GM23338 (cell line): ENCODE measurements at regions not wholly inside any gene's neighbourhood (a gene's known extent, or its start where the extent isn't known, plus 50 kb on each side); places are given as distances from the start of the nearest gene placed in this dataset.

Experiments
- ATAC-seq: fragments of 200-7000 bp; cut with Tn5 transposase; 3 replicates; pipeline ENCODE4 v1.9.1; 2020
- DNase-seq: peaks from one replicate; pipeline ENCODE4 v3.0.0-alpha.2; 2015; ENCODE audit warnings: low spot score
- H2AFZ ChIP-seq: fragments of 200-600 bp; sonication (generic); 2 replicates; pipeline ENCODE4 v1.8.0; 2016; ENCODE audit warnings: antibody characterized with exemption, mild to moderate bottlenecking, moderate library complexity
- H3F3A ChIP-seq: fragments of 200-600 bp; sonication (generic); replicated peaks from 2 replicates; pipeline ENCODE4 v1.8.0; 2017; ENCODE audit warnings: antibody characterized with exemption, mixed run types, low read depth
- H3K27ac ChIP-seq: fragments of 200-600 bp; sonication (generic); 2 replicates; pipeline ENCODE4 v1.6.1; 2016; ENCODE audit warnings: low read depth
- H3K27me3 ChIP-seq: fragments of 200-600 bp; sonication (generic); 2 replicates; pipeline ENCODE4 v1.8.0; 2016; ENCODE audit warnings: mild to moderate bottlenecking, mixed run types, moderate library complexity; ENCODE audit not compliant: insufficient read depth
- H3K36me3 ChIP-seq: fragments of 200-600 bp; sonication (generic); 2 replicates; pipeline ENCODE4 v1.8.0; 2016; ENCODE audit warnings: mild to moderate bottlenecking; ENCODE audit not compliant: insufficient read depth
- H3K4me1 ChIP-seq: fragments of 200-600 bp; sonication (generic); 2 replicates; pipeline ENCODE4 v1.8.0; 2016; ENCODE audit warnings: mild to moderate bottlenecking, moderate library complexity; ENCODE audit not compliant: insufficient read depth
- H3K4me2 ChIP-seq: fragments of 200-600 bp; sonication (generic); 2 replicates; pipeline ENCODE4 v1.7.1; 2017; ENCODE audit warnings: mixed run types
- H3K4me3 ChIP-seq: fragments of 200-600 bp; sonication (generic); 2 replicates; pipeline ENCODE4 v1.6.1; 2016; ENCODE audit warnings: mixed run types
- H3K79me2 ChIP-seq: fragments of 200-600 bp; sonication (generic); replicated peaks from 2 replicates; pipeline ENCODE4 v1.8.0; 2017; ENCODE audit warnings: mild to moderate bottlenecking; ENCODE audit not compliant: insufficient read depth
- H3K9me2 ChIP-seq: fragments of 200-600 bp; sonication (generic); 2 replicates; pipeline ENCODE4 v1.8.0; 2017; ENCODE audit not compliant: insufficient read depth
- H4K20me1 ChIP-seq: fragments of 200-600 bp; sonication (generic); replicated peaks from 2 replicates; pipeline ENCODE4 v1.8.0; 2017; ENCODE audit warnings: mild to moderate bottlenecking; ENCODE audit not compliant: insufficient read depth
- H3K27ac Mint-ChIP-seq: 2 replicates; pipeline ENCODE4 v1.8.0; 2020; ENCODE audit warnings: inconsistent platforms, mild to moderate bottlenecking, moderate library complexity, mixed read lengths
- H3K27me3 Mint-ChIP-seq: 3 replicates; pipeline ENCODE4 v1.8.0; 2022; ENCODE audit warnings: low read depth, mild to moderate bottlenecking, moderate library complexity, mixed read lengths, inconsistent platforms; ENCODE audit not compliant: insufficient read depth, poor library complexity
- H3K36me3 Mint-ChIP-seq: 3 replicates; pipeline ENCODE4 v1.8.0; 2021; ENCODE audit warnings: low read depth, mild to moderate bottlenecking, inconsistent platforms, moderate library complexity, mixed read lengths
- H3K4me1 Mint-ChIP-seq: 3 replicates; pipeline ENCODE4 v1.8.0; 2020; ENCODE audit warnings: mild to moderate bottlenecking, inconsistent platforms, mixed read lengths
- H3K4me3 Mint-ChIP-seq: 3 replicates; pipeline ENCODE4 v1.8.0; 2021; ENCODE audit warnings: moderate library complexity, mild to moderate bottlenecking, inconsistent platforms, mixed read lengths
- H3K9me3 Mint-ChIP-seq: 3 replicates; pipeline ENCODE4 v1.8.0; 2020; ENCODE audit warnings: moderate library complexity, mild to moderate bottlenecking, inconsistent platforms, mixed read lengths
- EZH2phosphoT487 ChIP-seq: fragments of 200-600 bp; sonication (generic); IDR thresholded peaks from one replicate; pipeline ENCODE4 v1.8.1; 2018; ENCODE audit warnings: antibody characterized with exemption; ENCODE audit not compliant: unreplicated experiment
- POLR2AphosphoS5 ChIP-seq: IDR thresholded peaks from 2 replicates; pipeline ENCODE4 v1.6.1; 2016; ENCODE audit warnings: antibody characterized with exemption, low read depth
- STAT1 ChIP-seq: IDR thresholded peaks from one replicate; pipeline ENCODE4 v1.6.1; 2016; ENCODE audit warnings: antibody characterized with exemption; ENCODE audit not compliant: unreplicated experiment
- TF ChIP-seq, protein P1 (sequence below): fragments of 250-450 bp; sonication (Bioruptor Pico); IDR thresholded peaks from 2 replicates; pipeline ENCODE4 v1.5.0; 2020; ENCODE audit warnings: mild to moderate bottlenecking, moderate library complexity

DNA sequence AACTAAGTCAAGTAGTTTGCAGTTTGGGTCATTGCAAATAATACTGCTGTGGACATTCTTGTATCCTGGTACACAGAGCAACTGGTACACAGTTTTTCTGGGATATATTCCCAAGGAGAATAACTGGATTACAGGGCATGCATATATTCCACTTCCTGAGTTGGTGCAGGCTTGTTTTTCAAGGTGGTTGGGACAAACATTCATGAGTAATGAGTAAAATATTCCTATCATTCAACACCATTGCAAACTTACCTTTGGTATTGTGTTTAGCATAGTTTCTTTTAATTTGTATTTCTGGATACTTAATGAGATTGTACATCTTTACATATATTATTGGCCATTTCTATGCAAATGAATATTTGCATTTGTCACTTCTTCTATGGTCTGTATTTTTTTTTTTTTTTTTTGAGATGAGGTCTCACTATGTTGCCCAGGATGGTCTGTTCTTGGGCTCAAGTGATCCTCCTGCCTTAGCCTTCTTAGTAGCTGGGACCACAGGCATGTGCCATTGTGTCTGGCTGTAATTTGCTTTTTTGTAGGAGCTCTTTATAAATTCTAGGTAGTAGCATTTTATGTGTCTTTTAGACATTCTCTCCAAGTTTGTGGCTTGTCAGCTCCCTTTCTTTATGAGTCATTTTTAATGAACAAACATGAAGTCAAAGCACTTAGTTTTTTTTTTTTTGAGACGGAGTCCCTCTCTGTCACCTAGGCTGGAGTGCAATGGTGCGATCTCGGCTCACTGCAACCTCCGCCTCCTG is 158.7 kb downstream of the SOX4 start:
- ATAC-seq = no peak

DNA sequence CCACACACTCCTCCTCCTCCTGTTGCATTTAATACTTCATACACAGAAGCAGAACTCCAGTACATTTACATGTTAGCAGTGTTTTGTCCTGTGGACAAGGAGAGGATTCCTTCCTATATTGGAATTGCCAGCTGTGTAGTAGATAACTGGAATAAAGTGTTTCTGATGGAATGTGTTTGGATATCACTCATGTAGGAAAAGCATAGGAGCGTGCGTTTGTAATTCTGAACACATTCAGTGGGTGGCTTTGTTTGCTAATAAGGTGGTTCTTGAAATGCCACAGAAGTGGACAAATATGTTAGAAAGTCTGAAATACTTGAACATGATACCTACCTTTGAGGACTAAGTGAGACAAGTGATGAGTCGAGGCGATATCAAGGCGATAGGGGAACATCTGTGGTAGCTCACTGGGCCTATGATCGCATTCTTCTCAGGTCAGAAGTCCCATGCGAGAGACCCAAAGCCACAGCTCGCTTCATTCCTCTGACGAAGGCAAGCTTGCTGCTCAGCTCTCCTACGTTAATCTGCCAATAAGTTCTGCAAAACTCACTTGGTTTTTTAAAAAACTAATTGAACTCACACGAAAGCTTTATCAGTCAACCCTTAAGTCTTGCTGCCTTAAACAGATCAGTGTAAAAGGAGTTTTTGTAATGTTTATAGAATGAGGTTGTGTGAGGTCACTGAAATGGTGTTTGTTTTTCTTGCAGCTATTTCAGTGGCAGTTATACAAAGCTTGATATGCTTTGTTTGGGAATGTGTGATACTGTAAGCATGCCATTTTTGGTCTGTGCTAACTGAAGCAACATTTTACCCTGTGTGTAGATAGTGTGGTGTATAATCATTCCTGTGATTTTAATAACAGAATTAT is 159.9 kb downstream of the SOX4 start:
- H3K27ac ChIP-seq = peak overlapping the region; percentile 10; the same call in 1 of the 2 replicates

More for the DNA sequence above, 158.7 kb downstream of the SOX4 start:
- Histone ChIP-seq H3K4me2 (0 out of 2 replicates have a peak overlapping the region, but pooled peaks have one; percentile 27), H2AFZ (no peak overlapping the region), H3K79me2 (peaks cover 100% of the 10 kb centered on the region), H3K27ac (no peak overlapping the region), H3K4me1 (peaks cover 79% of the 10 kb centered on the region), H3F3A (no peaks in the 10 kb centered on the region), H3K4me3 (no peak overlapping the region), H3K27me3 (no peaks in the 10 kb centered on the region), H4K20me1 (peaks cover 10% of the 10 kb centered on the region; the same call in 1 of the 2 replicates), H3K36me3 (no peaks in the 10 kb centered on the region; the same call in 1 of the 2 replicates), H3K9me2 (no peaks in the 10 kb centered on the region)
- DNase-seq = no peak
- TF ChIP-seq EZH2phosphoT487 (no peak), POLR2AphosphoS5 (no peak)
- Mint-ChIP-seq H3K4me3 (no peak overlapping the region), H3K36me3 (peaks cover 24% of the 10 kb centered on the region), H3K27me3 (no peaks in the 10 kb centered on the region), H3K27ac (0 out of 2 replicates have a peak overlapping the region, but pooled peaks have one; percentile 57), H3K4me1 (peaks cover 77% of the 10 kb centered on the region), H3K9me3 (no peaks in the 10 kb centered on the region)

More for the DNA sequence above, 159.9 kb downstream of the SOX4 start:
- DNase-seq (no peak), ATAC-seq (peak; percentile 36)
- no peaks in the 10 kb centered on the region for H3F3A ChIP-seq
- H3K9me3 Mint-ChIP-seq = no peaks in the 10 kb centered on the region
- H3K9me2 ChIP-seq = no peaks in the 10 kb centered on the region
- no peaks in the 10 kb centered on the region for H3K27me3 ChIP-seq
- H4K20me1 ChIP-seq = peaks cover 10% of the 10 kb centered on the region; the same call in 1 of the 2 replicates
- peak overlapping the region; percentile 72 for H3K27ac Mint-ChIP-seq
- no peak overlapping the region for H3K4me3 ChIP-seq
- H3K79me2 ChIP-seq = peaks cover 100% of the 10 kb centered on the region
- no peaks in the 10 kb centered on the region for H3K27me3 Mint-ChIP-seq
- H3K4me1 ChIP-seq = peaks cover 71% of the 10 kb centered on the region
- no peak overlapping the region for H3K4me3 Mint-ChIP-seq
- TF ChIP-seq, protein P1, sequence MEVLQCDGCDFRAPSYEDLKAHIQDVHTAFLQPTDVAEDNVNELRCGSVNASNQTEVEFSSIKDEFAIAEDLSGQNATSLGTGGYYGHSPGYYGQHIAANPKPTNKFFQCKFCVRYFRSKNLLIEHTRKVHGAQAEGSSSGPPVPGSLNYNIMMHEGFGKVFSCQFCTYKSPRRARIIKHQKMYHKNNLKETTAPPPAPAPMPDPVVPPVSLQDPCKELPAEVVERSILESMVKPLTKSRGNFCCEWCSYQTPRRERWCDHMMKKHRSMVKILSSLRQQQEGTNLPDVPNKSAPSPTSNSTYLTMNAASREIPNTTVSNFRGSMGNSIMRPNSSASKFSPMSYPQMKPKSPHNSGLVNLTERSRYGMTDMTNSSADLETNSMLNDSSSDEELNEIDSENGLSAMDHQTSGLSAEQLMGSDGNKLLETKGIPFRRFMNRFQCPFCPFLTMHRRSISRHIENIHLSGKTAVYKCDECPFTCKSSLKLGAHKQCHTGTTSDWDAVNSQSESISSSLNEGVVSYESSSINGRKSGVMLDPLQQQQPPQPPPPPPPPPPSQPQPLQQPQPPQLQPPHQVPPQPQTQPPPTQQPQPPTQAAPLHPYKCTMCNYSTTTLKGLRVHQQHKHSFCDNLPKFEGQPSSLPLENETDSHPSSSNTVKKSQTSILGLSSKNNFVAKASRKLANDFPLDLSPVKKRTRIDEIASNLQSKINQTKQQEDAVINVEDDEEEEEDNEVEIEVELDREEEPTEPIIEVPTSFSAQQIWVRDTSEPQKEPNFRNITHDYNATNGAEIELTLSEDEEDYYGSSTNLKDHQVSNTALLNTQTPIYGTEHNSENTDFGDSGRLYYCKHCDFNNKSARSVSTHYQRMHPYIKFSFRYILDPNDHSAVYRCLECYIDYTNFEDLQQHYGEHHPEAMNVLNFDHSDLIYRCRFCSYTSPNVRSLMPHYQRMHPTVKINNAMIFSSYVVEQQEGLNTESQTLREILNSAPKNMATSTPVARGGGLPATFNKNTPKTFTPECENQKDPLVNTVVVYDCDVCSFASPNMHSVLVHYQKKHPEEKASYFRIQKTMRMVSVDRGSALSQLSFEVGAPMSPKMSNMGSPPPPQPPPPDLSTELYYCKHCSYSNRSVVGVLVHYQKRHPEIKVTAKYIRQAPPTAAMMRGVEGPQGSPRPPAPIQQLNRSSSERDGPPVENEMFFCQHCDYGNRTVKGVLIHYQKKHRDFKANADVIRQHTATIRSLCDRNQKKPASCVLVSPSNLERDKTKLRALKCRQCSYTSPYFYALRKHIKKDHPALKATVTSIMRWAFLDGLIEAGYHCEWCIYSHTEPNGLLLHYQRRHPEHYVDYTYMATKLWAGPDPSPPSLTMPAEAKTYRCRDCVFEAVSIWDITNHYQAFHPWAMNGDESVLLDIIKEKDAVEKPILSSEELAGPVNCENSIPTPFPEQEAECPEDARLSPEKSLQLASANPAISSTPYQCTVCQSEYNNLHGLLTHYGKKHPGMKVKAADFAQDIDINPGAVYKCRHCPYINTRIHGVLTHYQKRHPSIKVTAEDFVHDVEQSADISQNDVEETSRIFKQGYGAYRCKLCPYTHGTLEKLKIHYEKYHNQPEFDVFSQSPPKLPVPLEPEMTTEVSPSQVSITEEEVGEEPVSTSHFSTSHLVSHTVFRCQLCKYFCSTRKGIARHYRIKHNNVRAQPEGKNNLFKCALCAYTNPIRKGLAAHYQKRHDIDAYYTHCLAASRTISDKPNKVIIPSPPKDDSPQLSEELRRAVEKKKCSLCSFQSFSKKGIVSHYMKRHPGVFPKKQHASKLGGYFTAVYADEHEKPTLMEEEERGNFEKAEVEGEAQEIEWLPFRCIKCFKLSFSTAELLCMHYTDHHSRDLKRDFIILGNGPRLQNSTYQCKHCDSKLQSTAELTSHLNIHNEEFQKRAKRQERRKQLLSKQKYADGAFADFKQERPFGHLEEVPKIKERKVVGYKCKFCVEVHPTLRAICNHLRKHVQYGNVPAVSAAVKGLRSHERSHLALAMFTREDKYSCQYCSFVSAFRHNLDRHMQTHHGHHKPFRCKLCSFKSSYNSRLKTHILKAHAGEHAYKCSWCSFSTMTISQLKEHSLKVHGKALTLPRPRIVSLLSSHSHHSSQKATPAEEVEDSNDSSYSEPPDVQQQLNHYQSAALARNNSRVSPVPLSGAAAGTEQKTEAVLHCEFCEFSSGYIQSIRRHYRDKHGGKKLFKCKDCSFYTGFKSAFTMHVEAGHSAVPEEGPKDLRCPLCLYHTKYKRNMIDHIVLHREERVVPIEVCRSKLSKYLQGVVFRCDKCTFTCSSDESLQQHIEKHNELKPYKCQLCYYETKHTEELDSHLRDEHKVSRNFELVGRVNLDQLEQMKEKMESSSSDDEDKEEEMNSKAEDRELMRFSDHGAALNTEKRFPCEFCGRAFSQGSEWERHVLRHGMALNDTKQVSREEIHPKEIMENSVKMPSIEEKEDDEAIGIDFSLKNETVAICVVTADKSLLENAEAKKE (CRISPR knock-in tag) = 0 out of 2 replicates have a peak, but pooled peaks have one; percentile 32
- no peak for TF ChIP-seq STAT1
- H3K4me2 ChIP-seq = peak overlapping the region; percentile 51
- H3K4me1 Mint-ChIP-seq = peaks cover 67% of the 10 kb centered on the region
- H2AFZ ChIP-seq = no peak overlapping the region
- no peaks in the 10 kb centered on the region; the same call in 1 of the 2 replicates for H3K36me3 ChIP-seq
- peaks cover 30% of the 10 kb centered on the region for H3K36me3 Mint-ChIP-seq
